ENCODE measurements at regions not wholly inside any gene's neighbourhood (a gene's known extent, or its start where the extent isn't known, plus 50 kb on each side); places are given as distances from the start of the nearest gene placed in this dataset.

DNA sequence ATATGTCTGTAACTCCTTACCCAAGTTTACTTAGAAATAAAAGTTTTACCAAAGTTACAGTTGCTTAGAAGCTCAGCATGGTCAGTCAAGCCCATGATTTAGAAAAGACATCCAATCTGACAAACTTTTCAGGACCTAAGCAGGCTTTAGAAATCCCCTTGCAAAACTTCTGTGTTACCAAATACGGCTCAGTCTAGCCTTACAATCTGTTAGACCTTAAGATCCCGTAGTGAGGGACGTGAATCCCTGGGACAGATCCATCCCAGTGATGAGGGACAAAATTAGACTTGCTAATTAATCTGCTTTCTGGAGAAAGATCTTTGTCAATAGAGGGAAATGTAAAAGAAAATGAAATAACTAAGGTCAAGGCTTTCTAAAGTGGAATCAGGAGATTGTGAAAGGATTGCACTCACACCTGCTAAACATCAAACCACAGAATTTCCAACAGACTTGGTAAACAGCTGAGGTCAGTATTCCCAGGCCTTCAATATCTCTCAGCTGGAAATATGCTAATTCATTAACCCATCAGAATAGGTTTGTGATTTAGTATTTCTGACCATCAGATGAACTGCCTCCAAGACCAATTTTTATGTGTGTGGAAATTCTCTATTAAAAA is 375.3 kb downstream of the DUSP10 start:
- ATAC-seq: no peak
- TF ChIP-seq CSDC2 (CRISPR knock-in tag; IDR thresholded peaks at IDR 0.05) (no peak), SNAI2 (CRISPR knock-in tag; IDR thresholded peaks at IDR 0.05) (no peak), ARNTL (CRISPR knock-in tag; IDR thresholded peaks at IDR 0.05; ENCODE audit: borderline replicate concordance, low read depth) (no peak), RARB (CRISPR knock-in tag; IDR thresholded peaks at IDR 0.05) (no peak), TCF4 (CRISPR knock-in tag; IDR thresholded peaks at IDR 0.05; ENCODE audit: borderline replicate concordance) (no peak)
- TF ChIP-seq, protein P1, sequence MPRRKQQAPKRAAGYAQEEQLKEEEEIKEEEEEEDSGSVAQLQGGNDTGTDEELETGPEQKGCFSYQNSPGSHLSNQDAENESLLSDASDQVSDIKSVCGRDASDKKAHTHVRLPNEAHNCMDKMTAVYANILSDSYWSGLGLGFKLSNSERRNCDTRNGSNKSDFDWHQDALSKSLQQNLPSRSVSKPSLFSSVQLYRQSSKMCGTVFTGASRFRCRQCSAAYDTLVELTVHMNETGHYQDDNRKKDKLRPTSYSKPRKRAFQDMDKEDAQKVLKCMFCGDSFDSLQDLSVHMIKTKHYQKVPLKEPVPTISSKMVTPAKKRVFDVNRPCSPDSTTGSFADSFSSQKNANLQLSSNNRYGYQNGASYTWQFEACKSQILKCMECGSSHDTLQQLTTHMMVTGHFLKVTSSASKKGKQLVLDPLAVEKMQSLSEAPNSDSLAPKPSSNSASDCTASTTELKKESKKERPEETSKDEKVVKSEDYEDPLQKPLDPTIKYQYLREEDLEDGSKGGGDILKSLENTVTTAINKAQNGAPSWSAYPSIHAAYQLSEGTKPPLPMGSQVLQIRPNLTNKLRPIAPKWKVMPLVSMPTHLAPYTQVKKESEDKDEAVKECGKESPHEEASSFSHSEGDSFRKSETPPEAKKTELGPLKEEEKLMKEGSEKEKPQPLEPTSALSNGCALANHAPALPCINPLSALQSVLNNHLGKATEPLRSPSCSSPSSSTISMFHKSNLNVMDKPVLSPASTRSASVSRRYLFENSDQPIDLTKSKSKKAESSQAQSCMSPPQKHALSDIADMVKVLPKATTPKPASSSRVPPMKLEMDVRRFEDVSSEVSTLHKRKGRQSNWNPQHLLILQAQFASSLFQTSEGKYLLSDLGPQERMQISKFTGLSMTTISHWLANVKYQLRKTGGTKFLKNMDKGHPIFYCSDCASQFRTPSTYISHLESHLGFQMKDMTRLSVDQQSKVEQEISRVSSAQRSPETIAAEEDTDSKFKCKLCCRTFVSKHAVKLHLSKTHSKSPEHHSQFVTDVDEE (CRISPR knock-in tag; IDR thresholded peaks at IDR 0.05): no peak

DNA sequence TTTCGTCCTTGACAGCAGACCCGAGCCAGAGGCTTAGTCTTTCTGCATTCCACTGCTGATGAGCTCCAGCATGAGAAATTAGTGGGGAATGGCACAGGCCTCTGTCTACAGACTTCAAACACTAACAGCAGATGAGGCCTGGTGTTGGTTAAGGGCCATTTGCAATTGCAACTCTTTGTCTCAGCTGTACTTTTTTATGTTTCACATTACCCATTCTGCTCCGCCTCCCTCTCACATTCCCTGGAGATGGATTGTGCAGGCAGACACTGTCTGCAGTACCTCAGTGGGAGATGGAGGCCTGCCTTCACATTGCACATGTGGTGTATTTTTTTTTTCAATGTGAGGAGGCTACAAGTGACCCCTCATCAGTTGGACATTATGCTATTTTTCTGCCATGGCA is 370.2 kb downstream of the DUSP10 start:
- ATAC-seq: no peak; the same call in 2 of the 3 replicates
- TF ChIP-seq ESRRG (CRISPR knock-in tag; IDR thresholded peaks at IDR 0.05) (no peak), TOX (CRISPR knock-in tag; IDR thresholded peaks at IDR 0.05; ENCODE audit: borderline replicate concordance) (no peak), ZNF565 (CRISPR knock-in tag; conservative IDR thresholded peaks at IDR 0.05; ENCODE audit: low read depth) (no peak)

DNA sequence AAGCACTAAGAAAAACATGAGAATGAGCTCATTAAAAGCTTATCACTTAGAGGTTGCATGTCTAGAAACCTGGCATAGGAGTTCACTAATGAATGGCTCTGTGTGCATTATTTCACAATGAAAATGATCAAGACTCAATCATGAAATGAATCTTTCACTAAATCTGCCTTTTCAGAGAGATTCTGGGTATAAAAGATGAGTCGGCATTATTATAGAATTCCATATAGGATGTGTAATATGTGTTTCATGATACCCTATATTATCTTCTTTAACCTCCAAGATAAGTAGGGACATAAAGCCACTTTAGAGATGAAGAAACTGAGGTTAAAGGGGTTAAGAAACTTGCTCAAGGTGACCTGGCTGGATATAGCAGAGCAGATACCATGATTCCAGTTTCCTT is 368.1 kb downstream of the DUSP10 start:
- TF ChIP-seq ZNF70 (CRISPR knock-in tag; IDR thresholded peaks at IDR 0.05): no peak
- no peak for TF ChIP-seq SNAI2 (CRISPR knock-in tag; IDR thresholded peaks at IDR 0.05)
- no peak for TF ChIP-seq ZNF565 (CRISPR knock-in tag; conservative IDR thresholded peaks at IDR 0.05; ENCODE audit: low read depth)
- TF ChIP-seq, protein P2, sequence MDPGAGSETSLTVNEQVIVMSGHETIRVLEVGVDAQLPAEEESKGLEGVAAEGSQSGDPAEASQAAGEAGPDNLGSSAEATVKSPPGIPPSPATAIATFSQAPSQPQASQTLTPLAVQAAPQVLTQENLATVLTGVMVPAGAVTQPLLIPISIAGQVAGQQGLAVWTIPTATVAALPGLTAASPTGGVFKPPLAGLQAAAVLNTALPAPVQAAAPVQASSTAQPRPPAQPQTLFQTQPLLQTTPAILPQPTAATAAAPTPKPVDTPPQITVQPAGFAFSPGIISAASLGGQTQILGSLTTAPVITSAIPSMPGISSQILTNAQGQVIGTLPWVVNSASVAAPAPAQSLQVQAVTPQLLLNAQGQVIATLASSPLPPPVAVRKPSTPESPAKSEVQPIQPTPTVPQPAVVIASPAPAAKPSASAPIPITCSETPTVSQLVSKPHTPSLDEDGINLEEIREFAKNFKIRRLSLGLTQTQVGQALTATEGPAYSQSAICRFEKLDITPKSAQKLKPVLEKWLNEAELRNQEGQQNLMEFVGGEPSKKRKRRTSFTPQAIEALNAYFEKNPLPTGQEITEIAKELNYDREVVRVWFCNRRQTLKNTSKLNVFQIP (CRISPR knock-in tag; IDR thresholded peaks at IDR 0.05; ENCODE audit: borderline replicate concordance, low read depth): no peak
- TF ChIP-seq ZFP3 (CRISPR knock-in tag; IDR thresholded peaks at IDR 0.05): no peak
- no peak for TF ChIP-seq TOX (CRISPR knock-in tag; IDR thresholded peaks at IDR 0.05; ENCODE audit: borderline replicate concordance)
- TF ChIP-seq ESRRG (CRISPR knock-in tag; IDR thresholded peaks at IDR 0.05): no peak
- TF ChIP-seq ZFP30 (CRISPR knock-in tag; IDR thresholded peaks at IDR 0.05): no peak
- no peak for TF ChIP-seq ARNTL (CRISPR knock-in tag; IDR thresholded peaks at IDR 0.05; ENCODE audit: borderline replicate concordance, low read depth)
- TF ChIP-seq, protein P3, sequence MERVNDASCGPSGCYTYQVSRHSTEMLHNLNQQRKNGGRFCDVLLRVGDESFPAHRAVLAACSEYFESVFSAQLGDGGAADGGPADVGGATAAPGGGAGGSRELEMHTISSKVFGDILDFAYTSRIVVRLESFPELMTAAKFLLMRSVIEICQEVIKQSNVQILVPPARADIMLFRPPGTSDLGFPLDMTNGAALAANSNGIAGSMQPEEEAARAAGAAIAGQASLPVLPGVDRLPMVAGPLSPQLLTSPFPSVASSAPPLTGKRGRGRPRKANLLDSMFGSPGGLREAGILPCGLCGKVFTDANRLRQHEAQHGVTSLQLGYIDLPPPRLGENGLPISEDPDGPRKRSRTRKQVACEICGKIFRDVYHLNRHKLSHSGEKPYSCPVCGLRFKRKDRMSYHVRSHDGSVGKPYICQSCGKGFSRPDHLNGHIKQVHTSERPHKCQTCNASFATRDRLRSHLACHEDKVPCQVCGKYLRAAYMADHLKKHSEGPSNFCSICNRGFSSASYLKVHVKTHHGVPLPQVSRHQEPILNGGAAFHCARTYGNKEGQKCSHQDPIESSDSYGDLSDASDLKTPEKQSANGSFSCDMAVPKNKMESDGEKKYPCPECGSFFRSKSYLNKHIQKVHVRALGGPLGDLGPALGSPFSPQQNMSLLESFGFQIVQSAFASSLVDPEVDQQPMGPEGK (CRISPR knock-in tag; IDR thresholded peaks at IDR 0.05; ENCODE audit: borderline replicate concordance): no peak
- TF ChIP-seq ZC3H10 (CRISPR knock-in tag; IDR thresholded peaks at IDR 0.05): no peak
- no peak for TF ChIP-seq RARB (CRISPR knock-in tag; IDR thresholded peaks at IDR 0.05)
- TF ChIP-seq, protein P4, sequence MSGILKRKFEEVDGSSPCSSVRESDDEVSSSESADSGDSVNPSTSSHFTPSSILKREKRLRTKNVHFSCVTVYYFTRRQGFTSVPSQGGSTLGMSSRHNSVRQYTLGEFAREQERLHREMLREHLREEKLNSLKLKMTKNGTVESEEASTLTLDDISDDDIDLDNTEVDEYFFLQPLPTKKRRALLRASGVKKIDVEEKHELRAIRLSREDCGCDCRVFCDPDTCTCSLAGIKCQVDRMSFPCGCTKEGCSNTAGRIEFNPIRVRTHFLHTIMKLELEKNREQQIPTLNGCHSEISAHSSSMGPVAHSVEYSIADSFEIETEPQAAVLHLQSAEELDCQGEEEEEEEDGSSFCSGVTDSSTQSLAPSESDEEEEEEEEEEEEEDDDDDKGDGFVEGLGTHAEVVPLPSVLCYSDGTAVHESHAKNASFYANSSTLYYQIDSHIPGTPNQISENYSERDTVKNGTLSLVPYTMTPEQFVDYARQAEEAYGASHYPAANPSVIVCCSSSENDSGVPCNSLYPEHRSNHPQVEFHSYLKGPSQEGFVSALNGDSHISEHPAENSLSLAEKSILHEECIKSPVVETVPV (CRISPR knock-in tag; IDR thresholded peaks at IDR 0.05): no peak
- no peak for TF ChIP-seq OSR1 (CRISPR knock-in tag; IDR thresholded peaks at IDR 0.05)
- no peak for TF ChIP-seq ISL1 (CRISPR knock-in tag; IDR thresholded peaks at IDR 0.05)
- TF ChIP-seq, protein P1 (CRISPR knock-in tag; IDR thresholded peaks at IDR 0.05): no peak
- no peak for TF ChIP-seq BACH2 (CRISPR knock-in tag; IDR thresholded peaks at IDR 0.05; ENCODE audit: borderline replicate concordance)
- TF ChIP-seq CSDC2 (CRISPR knock-in tag; IDR thresholded peaks at IDR 0.05): no peak
- no peak for TF ChIP-seq ZNF8 (CRISPR knock-in tag; IDR thresholded peaks at IDR 0.05)
- no peak for ATAC-seq
